Posterior cingulate gyrus (tissue), 11 donors: ENCODE measurements at regions not wholly inside any gene's neighbourhood (a gene's known extent, or its start where the extent isn't known, plus 50 kb on each side); places are given as distances from the start of the nearest gene placed in this dataset.

Experiments used
- DNase-seq, 10 donors: peaks; one replicate each; pipeline versions ENCODE4 v3.0.0 to v3.0.0-alpha.2; 2020 to 2021; ENCODE audit warnings: mixed read lengths in 3 of 10
- intact Hi-C: fragments of 100-400 bp; cut with DNase I; formaldehyde crosslinking; loops from one replicate; pipeline ENCODE4 v1.15.1; 2023

DNA sequence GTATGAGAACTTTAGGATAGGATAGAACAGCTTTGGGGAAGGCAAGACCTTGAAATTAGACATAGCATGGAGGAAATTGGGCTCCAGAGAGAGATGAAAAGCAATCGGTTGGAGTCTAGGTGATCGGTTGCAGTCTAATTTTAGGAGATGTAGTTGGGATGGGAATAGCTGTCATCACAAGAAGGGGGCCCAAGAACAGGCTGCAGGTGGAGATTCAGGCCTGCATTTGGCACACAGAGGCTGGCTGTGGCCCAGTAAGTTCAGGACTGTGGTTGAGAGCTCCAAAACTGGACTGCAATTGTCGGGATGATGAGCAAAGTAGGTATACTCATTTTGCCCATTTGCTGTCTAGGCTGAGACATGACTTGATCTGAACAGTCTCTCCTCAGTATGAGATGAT, 301.3 kb upstream of the B3GALT2 start:
- intact Hi-C loops = no loop called here
- no peak for DNase-seq

DNA sequence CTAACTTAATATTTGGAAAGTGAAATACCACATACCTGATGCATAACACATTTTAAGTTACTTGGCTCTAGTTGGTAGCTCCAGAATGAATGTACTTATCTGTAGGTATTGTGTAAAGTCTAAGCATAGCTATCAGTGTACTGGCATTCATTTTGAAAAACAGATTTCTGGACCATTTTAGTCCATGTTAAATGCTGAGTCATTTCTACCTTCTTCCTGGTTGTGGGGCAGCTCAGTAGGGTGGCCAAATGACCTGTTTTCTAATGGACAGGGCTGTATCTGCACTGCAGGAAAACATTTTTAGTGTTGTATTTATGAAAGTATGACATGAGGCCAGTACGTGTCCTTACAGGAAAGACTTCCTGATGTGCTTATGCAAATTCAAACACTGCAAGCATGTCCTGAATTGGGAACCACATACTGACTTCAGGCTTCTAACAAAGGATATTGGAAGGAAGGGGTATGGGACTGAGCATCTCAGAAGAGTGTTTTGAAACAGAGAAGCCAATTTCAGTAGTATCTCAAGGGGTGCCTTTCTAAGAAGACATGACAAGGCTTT, 300.3 kb upstream of the B3GALT2 start:
- intact Hi-C loops = no loop called here
- DNase-seq = no peak

DNA sequence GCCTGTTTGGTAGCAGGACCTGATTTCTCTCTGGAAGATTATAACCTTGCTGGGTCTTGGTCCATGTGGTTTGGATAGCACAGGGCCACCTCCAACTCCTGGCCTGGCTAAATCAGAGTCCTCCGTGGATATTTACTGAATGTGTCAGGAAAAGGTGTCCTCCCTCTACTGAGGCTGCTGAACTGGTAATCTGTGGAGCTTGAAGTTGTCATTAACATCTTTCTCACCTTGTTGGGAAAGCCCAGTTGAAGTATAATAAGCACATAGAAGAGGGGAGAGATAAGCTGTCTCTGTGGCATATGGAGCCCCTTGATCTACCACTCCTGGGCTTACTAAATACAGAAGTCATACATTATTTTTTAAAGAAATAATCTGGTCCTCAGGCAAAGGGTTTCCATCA, 294.3 kb upstream of the B3GALT2 start:
- intact Hi-C loops = no loop called here

GRCh38 chr1:193479187-193479586, 292.8 kb upstream of the B3GALT2 start:
- intact Hi-C loops = no loop called here
- DNase-seq = no peak

More for the DNA sequence above, 294.3 kb upstream of the B3GALT2 start:
- DNase-seq = no peak

DNA sequence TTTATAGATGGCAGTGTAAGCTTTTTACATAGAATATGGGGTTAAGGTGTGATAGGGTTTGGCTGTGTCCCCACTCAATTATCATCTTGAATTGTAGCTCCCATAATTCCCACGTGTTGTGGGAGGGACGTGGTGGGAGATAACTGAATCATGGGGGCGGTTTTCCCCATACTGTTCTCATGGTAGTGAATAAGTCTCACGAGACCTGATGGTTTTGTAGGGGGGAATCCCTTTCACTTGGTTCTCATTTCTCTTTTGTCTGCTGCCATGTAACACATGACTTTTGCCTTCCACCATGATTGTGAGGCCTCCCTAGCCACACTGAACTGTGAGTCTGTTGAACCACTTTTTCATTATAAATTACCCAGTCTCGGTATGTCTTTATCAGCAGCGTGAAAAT, 290.3 kb upstream of the B3GALT2 start:
- no peak for DNase-seq
- intact Hi-C loops = no loop called here

DNA sequence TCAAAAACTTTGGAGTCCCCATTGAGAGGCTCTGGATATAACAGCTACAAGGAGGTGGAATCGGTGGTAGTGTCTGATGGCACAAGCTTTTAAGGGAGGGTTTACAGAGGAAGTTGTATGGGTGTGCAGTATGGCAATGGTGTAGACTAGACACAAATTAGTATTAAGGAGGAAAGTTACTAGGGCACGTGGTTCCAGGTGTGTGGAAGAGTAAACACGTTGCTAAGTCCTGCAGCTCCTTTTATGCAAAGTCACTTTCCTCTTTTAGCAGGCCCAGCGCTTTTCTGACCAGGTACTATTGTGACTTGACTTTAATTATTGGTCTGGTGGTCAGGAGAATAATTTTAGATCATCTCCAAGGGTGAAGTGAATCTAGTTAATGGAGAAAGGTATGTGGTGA, 287.5 kb upstream of the B3GALT2 start:
- no peak for DNase-seq
- intact Hi-C loops = no loop called here

- no peak for DNase-seq
- intact Hi-C loops = no loop called here
These were observed 286.5 kb upstream of the B3GALT2 start for GRCh38 chr1:193472838-193473398.

- intact Hi-C loops = no loop called here
- no peak for DNase-seq
These were observed 286.0 kb upstream of the B3GALT2 start for GRCh38 chr1:193472430-193472829.

- intact Hi-C loops = no loop called here
- no peak for DNase-seq
These were observed 285.6 kb upstream of the B3GALT2 start for GRCh38 chr1:193471981-193472380.

DNA sequence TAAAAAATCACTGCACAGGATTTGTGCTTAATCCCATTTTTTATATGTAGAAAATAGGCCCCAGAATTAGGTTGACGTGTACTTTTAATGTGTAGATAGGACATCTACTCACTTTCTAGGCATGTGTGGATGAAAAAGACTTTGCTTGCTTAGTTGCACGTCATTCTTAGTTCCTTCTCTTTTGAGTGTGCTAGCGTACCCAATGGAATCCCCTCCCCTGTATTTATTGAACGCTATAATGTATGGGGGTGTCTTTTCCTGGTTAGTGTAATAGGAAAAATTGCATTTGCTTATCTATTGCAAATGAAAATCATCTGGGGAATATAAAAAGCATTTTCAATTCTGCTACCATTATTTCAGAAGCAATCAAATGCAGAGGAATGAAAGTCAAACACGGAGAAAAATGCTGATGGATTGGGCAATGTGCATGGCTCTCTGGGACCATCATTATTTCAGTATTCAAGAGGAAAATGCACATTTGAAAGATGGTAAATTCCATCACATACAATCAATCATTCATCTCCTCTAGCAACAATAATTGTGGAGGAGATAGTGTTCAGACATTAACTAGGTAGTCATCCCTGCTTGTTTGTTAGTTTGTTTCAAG, 277.0 kb upstream of the B3GALT2 start:
- no peak for DNase-seq
- intact Hi-C loops = no loop called here

DNA sequence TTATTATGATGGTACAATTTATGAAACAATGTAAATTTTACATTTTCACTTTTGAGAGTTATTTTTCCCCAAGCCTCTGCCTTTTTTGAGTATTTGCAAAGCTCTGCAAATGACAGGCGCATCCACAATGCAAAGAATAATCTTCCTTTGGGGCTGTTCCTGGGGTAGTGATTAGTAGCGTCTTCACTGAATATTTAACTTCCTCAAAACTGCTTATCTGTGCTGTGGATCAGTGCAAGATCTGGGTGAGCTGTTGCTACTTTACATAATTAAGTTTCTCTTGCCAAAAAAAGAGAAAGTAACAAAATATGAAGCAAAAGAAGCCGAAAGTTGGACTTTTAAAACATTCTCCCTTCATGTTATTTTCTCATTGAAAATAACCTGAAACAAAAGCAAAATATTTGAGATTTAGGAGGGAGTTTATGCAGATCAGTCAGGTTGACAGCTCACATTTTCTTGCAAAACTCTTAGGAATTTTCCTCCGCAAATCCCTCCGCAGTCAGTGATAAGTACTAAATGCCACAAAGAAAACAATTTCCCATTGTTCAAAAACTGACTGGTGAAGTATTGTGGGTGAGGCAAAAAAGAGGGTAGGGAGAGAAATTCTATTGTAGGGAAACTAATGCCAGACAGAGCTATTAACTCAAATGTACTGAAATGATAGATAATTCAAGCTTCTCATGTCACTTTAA, 276.4 kb upstream of the B3GALT2 start:
- intact Hi-C loops = no loop called here
- DNase-seq = no peak

GRCh38 chr1:193458628-193459027, 272.2 kb upstream of the B3GALT2 start:
- DNase-seq = no peak
- intact Hi-C loops = no loop called here

DNA sequence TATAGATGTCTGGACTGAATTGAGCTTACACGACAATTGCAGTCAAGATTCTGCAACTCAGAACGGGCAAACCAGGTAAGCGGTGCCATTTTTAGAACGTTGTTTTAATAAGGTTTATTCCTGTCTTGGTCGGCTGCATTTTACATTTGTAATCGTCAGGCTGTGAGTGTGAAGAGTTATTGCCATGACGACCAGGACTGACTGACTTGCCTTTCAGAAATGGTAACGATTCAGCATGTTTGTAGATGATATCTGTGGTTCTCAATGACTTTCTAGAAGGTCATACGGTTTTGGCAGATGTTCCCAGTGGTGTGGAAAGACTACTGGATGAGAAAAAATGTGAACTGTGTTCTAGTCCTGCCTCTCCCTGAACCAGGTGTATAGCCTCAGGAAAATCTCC, 271.3 kb upstream of the B3GALT2 start:
- intact Hi-C loops = no loop called here
- no peak for DNase-seq

GRCh38 chr1:193456811-193457280, 270.4 kb upstream of the B3GALT2 start:
- no peak for DNase-seq
- intact Hi-C loops = no loop called here

GRCh38 chr1:193451606-193452005, 265.2 kb upstream of the B3GALT2 start:
- intact Hi-C loops = no loop called here
- DNase-seq = no peak

- intact Hi-C loops = no loop called here
- DNase-seq = no peak
These were observed 264.6 kb upstream of the B3GALT2 start for GRCh38 chr1:193451001-193451400.

- no peak for DNase-seq
- intact Hi-C loops = no loop called here
These were observed 262.5 kb upstream of the B3GALT2 start for GRCh38 chr1:193448682-193449461.

GRCh38 chr1:193443886-193444285, 257.5 kb upstream of the B3GALT2 start:
- DNase-seq = no peak
- intact Hi-C loops = no loop called here

DNA sequence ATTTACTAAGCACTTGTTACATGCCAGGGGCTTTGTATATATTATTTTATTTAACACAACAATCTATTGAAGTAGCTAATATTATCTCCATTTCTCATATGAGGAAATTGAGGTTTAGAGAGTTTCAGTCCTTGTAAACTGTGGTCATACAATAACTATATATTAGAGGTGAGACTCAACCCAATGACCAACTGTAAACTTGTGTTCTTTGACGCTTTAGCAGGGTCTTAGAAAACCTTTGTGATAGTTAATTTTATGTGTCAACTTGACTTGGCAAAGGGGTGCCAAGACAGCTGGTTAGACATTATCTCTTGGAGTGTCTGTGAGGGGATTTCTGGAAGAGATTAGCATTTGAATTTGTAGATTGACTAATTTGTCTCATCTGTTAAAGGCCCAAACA, 252.4 kb upstream of the B3GALT2 start:
- intact Hi-C loops = no loop called here
- DNase-seq = no peak

DNA sequence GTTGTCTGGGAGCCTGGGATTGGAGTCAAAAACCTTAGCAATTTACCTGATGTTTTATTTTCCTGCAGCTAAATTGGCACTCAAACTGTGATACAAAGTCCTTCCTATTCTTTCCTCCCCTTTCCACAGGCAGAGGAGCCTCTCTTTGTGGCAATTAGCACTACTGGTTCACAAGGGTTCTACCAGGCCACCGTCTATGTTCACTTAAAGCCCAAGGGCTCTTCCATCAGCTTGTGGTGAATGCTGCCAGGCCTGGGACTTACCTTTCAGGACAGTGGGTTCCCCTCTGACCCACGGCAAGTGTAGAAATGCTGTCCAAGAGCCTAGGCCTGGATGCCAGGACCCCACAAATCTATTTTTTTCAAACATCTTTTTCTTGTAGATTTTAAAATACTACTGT, 251.9 kb upstream of the B3GALT2 start:
- no peak for DNase-seq
- intact Hi-C loops = no loop called here

GRCh38 chr1:193437785-193438184, 251.4 kb upstream of the B3GALT2 start:
- no peak for DNase-seq

More at GRCh38 chr1:193437785-193438184, 251.4 kb upstream of the B3GALT2 start:
- intact Hi-C loops = no loop called here
